H1 (cell line): ENCODE measurements at regions not wholly inside any gene's neighbourhood (a gene's known extent, or its start where the extent isn't known, plus 50 kb on each side); places are given as distances from the start of the nearest gene placed in this dataset.

Experiments
- CBX5 ChIP-seq: fragments of 300-800, 300-1000 bp; sonication (generic); IDR thresholded peaks from 2 replicates; pipeline ENCODE4 v1.7.1; 2016; ENCODE audit warnings: antibody characterized with exemption, low read length, low read depth
- CEBPB ChIP-seq: IDR thresholded peaks from 2 replicates; pipeline ENCODE4 v1.6.1; 2012; ENCODE audit warnings: low read depth, low read length
- KDM1A ChIP-seq: fragments of 200-600, 300-600 bp; sonication (generic); IDR thresholded peaks from 2 replicates; pipeline ENCODE4 v1.7.1; 2016; ENCODE audit warnings: mild to moderate bottlenecking, low read length, borderline replicate concordance
- KDM5A ChIP-seq: fragments of 200-600 bp; IDR thresholded peaks from 2 replicates; pipeline ENCODE4 v1.7.1; 2012; ENCODE audit warnings: mild to moderate bottlenecking, low read length, inconsistent platforms, mixed read lengths
- NANOG ChIP-seq: IDR thresholded peaks from 2 replicates; pipeline ENCODE4 v1.6.1; 2011; ENCODE audit warnings: low read length, low read depth, mild to moderate bottlenecking, inconsistent platforms; ENCODE audit not compliant: insufficient read depth, poor library complexity, severe bottlenecking
- RNF2 ChIP-seq: fragments of 200-900, 300-1000 bp; sonication (generic); IDR thresholded peaks from 2 replicates; pipeline ENCODE4 v1.7.1; 2016; ENCODE audit warnings: borderline replicate concordance, low read depth, mild to moderate bottlenecking, antibody characterized with exemption, low read length; ENCODE audit not compliant: poor library complexity, severe bottlenecking; ENCODE audit errors: missing control alignments
- SAP30 ChIP-seq: fragments of 300-600 bp; sonication (generic); IDR thresholded peaks from 2 replicates; pipeline ENCODE4 v1.7.1; 2012; ENCODE audit warnings: low read length, moderate library complexity, mild to moderate bottlenecking, inconsistent platforms; ENCODE audit not compliant: insufficient read depth, insufficient replicate concordance
- TF ChIP-seq, protein P1 (sequence below): fragments of 300-600 bp; sonication (generic); IDR thresholded peaks from 2 replicates; pipeline ENCODE4 v1.7.1; 2012; ENCODE audit warnings: low read length, moderate library complexity, mild to moderate bottlenecking, inconsistent platforms; ENCODE audit not compliant: insufficient replicate concordance
- TF ChIP-seq, protein P2 (sequence below), 3 experiments: IDR thresholded peaks; 1 replicate in 2 of 3; 2 replicates in 1 of 3; pipeline versions ENCODE4 v1.5.1 to v1.6.1; 2011; ENCODE audit warnings: low read length in 3 of 3, mild to moderate bottlenecking in 3 of 3, inconsistent platforms in 2 of 3, low read depth in 1 of 3, moderate library complexity in 1 of 3; ENCODE audit not compliant: insufficient read depth in 1 of 3; ENCODE audit errors: control extremely low read depth in 1 of 3

DNA sequence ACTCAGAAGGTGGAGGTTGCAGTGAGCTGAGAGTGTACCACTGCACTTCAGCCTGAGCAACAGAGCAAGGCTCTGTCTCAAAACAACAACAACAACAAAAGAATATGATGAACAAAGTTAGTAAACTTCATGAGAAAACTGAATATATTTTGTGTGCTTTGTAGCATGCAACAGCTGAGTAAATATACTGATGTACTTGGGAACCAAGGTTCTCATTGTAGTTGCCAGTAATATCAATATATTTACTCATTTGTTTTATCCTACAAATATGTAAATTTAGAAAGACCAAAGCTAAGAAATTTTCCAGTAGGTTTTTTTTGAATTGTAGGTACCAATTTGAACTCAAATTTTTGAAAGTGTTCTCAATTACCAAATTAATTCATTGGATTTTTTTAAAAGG, 127.2 kb downstream of the IPO8 start (continued):
- TF ChIP-seq, protein P1, sequence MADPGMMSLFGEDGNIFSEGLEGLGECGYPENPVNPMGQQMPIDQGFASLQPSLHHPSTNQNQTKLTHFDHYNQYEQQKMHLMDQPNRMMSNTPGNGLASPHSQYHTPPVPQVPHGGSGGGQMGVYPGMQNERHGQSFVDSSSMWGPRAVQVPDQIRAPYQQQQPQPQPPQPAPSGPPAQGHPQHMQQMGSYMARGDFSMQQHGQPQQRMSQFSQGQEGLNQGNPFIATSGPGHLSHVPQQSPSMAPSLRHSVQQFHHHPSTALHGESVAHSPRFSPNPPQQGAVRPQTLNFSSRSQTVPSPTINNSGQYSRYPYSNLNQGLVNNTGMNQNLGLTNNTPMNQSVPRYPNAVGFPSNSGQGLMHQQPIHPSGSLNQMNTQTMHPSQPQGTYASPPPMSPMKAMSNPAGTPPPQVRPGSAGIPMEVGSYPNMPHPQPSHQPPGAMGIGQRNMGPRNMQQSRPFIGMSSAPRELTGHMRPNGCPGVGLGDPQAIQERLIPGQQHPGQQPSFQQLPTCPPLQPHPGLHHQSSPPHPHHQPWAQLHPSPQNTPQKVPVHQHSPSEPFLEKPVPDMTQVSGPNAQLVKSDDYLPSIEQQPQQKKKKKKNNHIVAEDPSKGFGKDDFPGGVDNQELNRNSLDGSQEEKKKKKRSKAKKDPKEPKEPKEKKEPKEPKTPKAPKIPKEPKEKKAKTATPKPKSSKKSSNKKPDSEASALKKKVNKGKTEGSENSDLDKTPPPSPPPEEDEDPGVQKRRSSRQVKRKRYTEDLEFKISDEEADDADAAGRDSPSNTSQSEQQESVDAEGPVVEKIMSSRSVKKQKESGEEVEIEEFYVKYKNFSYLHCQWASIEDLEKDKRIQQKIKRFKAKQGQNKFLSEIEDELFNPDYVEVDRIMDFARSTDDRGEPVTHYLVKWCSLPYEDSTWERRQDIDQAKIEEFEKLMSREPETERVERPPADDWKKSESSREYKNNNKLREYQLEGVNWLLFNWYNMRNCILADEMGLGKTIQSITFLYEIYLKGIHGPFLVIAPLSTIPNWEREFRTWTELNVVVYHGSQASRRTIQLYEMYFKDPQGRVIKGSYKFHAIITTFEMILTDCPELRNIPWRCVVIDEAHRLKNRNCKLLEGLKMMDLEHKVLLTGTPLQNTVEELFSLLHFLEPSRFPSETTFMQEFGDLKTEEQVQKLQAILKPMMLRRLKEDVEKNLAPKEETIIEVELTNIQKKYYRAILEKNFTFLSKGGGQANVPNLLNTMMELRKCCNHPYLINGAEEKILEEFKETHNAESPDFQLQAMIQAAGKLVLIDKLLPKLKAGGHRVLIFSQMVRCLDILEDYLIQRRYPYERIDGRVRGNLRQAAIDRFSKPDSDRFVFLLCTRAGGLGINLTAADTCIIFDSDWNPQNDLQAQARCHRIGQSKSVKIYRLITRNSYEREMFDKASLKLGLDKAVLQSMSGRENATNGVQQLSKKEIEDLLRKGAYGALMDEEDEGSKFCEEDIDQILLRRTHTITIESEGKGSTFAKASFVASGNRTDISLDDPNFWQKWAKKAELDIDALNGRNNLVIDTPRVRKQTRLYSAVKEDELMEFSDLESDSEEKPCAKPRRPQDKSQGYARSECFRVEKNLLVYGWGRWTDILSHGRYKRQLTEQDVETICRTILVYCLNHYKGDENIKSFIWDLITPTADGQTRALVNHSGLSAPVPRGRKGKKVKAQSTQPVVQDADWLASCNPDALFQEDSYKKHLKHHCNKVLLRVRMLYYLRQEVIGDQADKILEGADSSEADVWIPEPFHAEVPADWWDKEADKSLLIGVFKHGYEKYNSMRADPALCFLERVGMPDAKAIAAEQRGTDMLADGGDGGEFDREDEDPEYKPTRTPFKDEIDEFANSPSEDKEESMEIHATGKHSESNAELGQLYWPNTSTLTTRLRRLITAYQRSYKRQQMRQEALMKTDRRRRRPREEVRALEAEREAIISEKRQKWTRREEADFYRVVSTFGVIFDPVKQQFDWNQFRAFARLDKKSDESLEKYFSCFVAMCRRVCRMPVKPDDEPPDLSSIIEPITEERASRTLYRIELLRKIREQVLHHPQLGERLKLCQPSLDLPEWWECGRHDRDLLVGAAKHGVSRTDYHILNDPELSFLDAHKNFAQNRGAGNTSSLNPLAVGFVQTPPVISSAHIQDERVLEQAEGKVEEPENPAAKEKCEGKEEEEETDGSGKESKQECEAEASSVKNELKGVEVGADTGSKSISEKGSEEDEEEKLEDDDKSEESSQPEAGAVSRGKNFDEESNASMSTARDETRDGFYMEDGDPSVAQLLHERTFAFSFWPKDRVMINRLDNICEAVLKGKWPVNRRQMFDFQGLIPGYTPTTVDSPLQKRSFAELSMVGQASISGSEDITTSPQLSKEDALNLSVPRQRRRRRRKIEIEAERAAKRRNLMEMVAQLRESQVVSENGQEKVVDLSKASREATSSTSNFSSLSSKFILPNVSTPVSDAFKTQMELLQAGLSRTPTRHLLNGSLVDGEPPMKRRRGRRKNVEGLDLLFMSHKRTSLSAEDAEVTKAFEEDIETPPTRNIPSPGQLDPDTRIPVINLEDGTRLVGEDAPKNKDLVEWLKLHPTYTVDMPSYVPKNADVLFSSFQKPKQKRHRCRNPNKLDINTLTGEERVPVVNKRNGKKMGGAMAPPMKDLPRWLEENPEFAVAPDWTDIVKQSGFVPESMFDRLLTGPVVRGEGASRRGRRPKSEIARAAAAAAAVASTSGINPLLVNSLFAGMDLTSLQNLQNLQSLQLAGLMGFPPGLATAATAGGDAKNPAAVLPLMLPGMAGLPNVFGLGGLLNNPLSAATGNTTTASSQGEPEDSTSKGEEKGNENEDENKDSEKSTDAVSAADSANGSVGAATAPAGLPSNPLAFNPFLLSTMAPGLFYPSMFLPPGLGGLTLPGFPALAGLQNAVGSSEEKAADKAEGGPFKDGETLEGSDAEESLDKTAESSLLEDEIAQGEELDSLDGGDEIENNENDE: no peak
- TF ChIP-seq RNF2 (no peak), SAP30 (no peak), KDM5A (no peak), CBX5 (no peak), NANOG (no peak), KDM1A (no peak), CEBPB (no peak)
- TF ChIP-seq, protein P2, sequence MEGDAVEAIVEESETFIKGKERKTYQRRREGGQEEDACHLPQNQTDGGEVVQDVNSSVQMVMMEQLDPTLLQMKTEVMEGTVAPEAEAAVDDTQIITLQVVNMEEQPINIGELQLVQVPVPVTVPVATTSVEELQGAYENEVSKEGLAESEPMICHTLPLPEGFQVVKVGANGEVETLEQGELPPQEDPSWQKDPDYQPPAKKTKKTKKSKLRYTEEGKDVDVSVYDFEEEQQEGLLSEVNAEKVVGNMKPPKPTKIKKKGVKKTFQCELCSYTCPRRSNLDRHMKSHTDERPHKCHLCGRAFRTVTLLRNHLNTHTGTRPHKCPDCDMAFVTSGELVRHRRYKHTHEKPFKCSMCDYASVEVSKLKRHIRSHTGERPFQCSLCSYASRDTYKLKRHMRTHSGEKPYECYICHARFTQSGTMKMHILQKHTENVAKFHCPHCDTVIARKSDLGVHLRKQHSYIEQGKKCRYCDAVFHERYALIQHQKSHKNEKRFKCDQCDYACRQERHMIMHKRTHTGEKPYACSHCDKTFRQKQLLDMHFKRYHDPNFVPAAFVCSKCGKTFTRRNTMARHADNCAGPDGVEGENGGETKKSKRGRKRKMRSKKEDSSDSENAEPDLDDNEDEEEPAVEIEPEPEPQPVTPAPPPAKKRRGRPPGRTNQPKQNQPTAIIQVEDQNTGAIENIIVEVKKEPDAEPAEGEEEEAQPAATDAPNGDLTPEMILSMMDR (IDR thresholded peaks at IDR 0.05; ENCODE audit: control extremely low read depth in 1 of 3, insufficient read depth in 1 of 3, low read depth in 1 of 3, low read length in 3 of 3): no peak
- TF ChIP-seq, all 59 proteins: peak for 0
